ENCODE measurements at regions not wholly inside any gene's neighbourhood (a gene's known extent, or its start where the extent isn't known, plus 50 kb on each side); places are given as distances from the start of the nearest gene placed in this dataset.

DNA sequence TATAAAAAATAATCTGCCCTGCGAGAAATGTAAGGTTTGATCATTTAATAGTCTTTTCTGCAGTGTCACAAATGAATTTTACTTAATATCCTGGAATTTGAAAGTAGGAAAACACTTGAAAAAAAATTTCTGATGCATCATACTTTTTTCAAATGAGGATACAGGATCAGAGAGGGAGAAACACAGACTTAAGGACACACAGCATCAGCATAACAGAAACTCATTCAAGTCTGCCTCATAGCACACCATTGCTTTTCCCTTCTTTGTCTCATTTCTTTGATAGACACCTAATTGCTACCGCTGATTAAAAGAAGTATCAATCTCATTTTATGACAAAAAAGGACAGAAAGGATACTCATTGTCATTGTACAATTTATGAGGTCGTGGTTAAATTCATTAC is 319.0 kb downstream of the TMEM114 start:
- TF ChIP-seq, protein P1, sequence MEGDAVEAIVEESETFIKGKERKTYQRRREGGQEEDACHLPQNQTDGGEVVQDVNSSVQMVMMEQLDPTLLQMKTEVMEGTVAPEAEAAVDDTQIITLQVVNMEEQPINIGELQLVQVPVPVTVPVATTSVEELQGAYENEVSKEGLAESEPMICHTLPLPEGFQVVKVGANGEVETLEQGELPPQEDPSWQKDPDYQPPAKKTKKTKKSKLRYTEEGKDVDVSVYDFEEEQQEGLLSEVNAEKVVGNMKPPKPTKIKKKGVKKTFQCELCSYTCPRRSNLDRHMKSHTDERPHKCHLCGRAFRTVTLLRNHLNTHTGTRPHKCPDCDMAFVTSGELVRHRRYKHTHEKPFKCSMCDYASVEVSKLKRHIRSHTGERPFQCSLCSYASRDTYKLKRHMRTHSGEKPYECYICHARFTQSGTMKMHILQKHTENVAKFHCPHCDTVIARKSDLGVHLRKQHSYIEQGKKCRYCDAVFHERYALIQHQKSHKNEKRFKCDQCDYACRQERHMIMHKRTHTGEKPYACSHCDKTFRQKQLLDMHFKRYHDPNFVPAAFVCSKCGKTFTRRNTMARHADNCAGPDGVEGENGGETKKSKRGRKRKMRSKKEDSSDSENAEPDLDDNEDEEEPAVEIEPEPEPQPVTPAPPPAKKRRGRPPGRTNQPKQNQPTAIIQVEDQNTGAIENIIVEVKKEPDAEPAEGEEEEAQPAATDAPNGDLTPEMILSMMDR (IDR thresholded peaks at IDR 0.05), result no peak
- TF ChIP-seq POLR2A (IDR thresholded peaks at IDR 0.05), result no peak
